ENCODE measurements at regions not wholly inside any gene's neighbourhood (a gene's known extent, or its start where the extent isn't known, plus 50 kb on each side); places are given as distances from the start of the nearest gene placed in this dataset.

DNA sequence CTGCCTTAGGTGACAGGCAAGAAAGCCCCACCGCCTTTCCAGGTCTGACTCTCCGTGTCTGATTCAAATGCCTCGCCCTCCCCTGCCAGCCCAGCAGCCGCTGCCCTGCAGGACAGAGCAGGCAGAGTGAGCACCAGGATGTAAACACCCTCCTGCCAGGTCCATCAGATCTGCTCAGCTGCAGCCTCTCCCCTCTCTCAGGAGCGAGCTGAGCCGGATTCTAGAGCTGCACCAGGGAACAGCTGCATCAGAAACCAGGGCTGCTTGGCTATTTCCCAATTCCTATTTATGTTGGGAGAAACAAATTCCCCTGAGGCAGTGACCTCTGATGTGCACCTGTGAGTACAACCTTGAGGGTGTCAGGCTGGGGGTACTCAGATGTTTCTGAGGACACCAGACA, 121.5 kb upstream of the ZMIZ1 start:
- no peaks in the 10 kb centered on the region for H4K20me1 ChIP-seq (ENCODE audit: insufficient read depth)
- POLR2A ChIA-PET = interaction anchor here (1.3 kb wide), 1 partner anchor 17 kb away, joined by 3 read pairs; no protein-coding TSS in a partner anchor
- no peaks in the 10 kb centered on the region for H3K79me2 ChIP-seq (ENCODE audit: insufficient read depth)
- peaks cover 16 to 40% of the 10 kb centered on the region in 2 experiments; a peak in 3 of 4 replicates for H3K4me1 ChIP-seq (ENCODE audit: control insufficient read depth in 1 of 2, insufficient read depth in 2 of 2, low read depth in 1 of 2, low read length in 1 of 2)
- H3K9me3 ChIP-seq = no peaks in the 10 kb centered on the region
- no peak overlapping the region for H3K9ac ChIP-seq
- no peak for DNase-seq
- TF ChIP-seq EP300 (IDR thresholded peaks at IDR 0.05; ENCODE audit: borderline replicate concordance in 1 of 2, low read depth in 1 of 2, low read length in 1 of 2) = 0 out of 4 replicates have a peak, but pooled peaks of 1 of the 2 experiments have one; percentile 11
- no peak for TF ChIP-seq FOXM1 (IDR thresholded peaks at IDR 0.05; ENCODE audit: low read depth)
- CTCF ChIA-PET = interaction anchor here (0.7 to 1.5 kb wide), 5 partner anchors 9 to 900 kb away, joined by 3 to 4 read pairs (median 4); no protein-coding TSS in a partner anchor
- no peak overlapping the region for H2AFZ ChIP-seq (ENCODE audit: low read depth)
- H3K27ac ChIP-seq (ENCODE audit: low read depth in 2 of 2, low read length in 1 of 2) = peak overlapping the region in 1 of 2 experiments; percentile 31; a peak in 1 of 4 replicates
- no peaks in the 10 kb centered on the region for H3K9me2 ChIP-seq
- H3K36me3 ChIP-seq (replicated peaks in 1 of 2; ENCODE audit: control insufficient read depth in 1 of 2, insufficient read depth in 2 of 2, low read length in 1 of 2) = no peaks in the 10 kb centered on the region
- H3F3A ChIP-seq (replicated peaks; ENCODE audit: insufficient read depth) = peaks cover 9% of the 10 kb centered on the region
- no peak overlapping the region for H3K4me2 ChIP-seq
- H3K27me3 ChIP-seq (ENCODE audit: insufficient read depth) = no peaks in the 10 kb centered on the region
- no peak overlapping the region for H3K4me3 ChIP-seq (ENCODE audit: low read depth in 2 of 2, low read length in 1 of 2)
- WGBS (ENCODE audit: low lambda C conversion rate) = 94% methylated on average over 4 of the region's 6 CpGs

- no peaks in the 10 kb centered on the region for H4K20me1 ChIP-seq (ENCODE audit: insufficient read depth)
- WGBS (ENCODE audit: low lambda C conversion rate) = 78% methylated on average over 1 of the region's 2 CpGs
- POLR2A ChIA-PET = no interaction called here
- no peaks in the 10 kb centered on the region for H3K9me2 ChIP-seq
- no peak for TF ChIP-seq CHD2 (IDR thresholded peaks at IDR 0.05; ENCODE audit: low read length, partially characterized antibody)
- TF ChIP-seq EZH2phosphoT487 (IDR thresholded peaks at IDR 0.05; ENCODE audit: borderline replicate concordance, low read depth) = no peak
- TF ChIP-seq IRF3 (IDR thresholded peaks at IDR 0.05; ENCODE audit: low read depth, low read length) = no peak
- TF ChIP-seq, protein P1, sequence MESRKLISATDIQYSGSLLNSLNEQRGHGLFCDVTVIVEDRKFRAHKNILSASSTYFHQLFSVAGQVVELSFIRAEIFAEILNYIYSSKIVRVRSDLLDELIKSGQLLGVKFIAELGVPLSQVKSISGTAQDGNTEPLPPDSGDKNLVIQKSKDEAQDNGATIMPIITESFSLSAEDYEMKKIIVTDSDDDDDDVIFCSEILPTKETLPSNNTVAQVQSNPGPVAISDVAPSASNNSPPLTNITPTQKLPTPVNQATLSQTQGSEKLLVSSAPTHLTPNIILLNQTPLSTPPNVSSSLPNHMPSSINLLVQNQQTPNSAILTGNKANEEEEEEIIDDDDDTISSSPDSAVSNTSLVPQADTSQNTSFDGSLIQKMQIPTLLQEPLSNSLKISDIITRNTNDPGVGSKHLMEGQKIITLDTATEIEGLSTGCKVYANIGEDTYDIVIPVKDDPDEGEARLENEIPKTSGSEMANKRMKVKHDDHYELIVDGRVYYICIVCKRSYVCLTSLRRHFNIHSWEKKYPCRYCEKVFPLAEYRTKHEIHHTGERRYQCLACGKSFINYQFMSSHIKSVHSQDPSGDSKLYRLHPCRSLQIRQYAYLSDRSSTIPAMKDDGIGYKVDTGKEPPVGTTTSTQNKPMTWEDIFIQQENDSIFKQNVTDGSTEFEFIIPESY (IDR thresholded peaks at IDR 0.05; ENCODE audit: borderline replicate concordance, low read depth) = no peak
- TF ChIP-seq NRF1 (IDR thresholded peaks at IDR 0.05; ENCODE audit: low read depth, low read length) = no peak
- H3K27ac ChIP-seq (ENCODE audit: low read depth in 2 of 2, low read length in 1 of 2) = peak overlapping the region in 1 of 2 experiments; percentile 31; a peak in 1 of 4 replicates
- H3K4me2 ChIP-seq = no peak overlapping the region
- H3F3A ChIP-seq (replicated peaks; ENCODE audit: insufficient read depth) = peaks cover 9% of the 10 kb centered on the region
- H2AFZ ChIP-seq (ENCODE audit: low read depth) = no peak overlapping the region
- no peak overlapping the region for H3K4me3 ChIP-seq (ENCODE audit: low read depth in 2 of 2, low read length in 1 of 2)
- H3K36me3 ChIP-seq (replicated peaks in 1 of 2; ENCODE audit: control insufficient read depth in 1 of 2, insufficient read depth in 2 of 2, low read length in 1 of 2) = no peaks in the 10 kb centered on the region
- no peak overlapping the region for H3K9ac ChIP-seq
- H3K4me1 ChIP-seq (ENCODE audit: control insufficient read depth in 1 of 2, insufficient read depth in 2 of 2, low read depth in 1 of 2, low read length in 1 of 2) = peaks cover 16 to 40% of the 10 kb centered on the region in 2 experiments; a peak in 3 of 4 replicates
- H3K27me3 ChIP-seq (ENCODE audit: insufficient read depth) = no peaks in the 10 kb centered on the region
- H3K9me3 ChIP-seq = no peaks in the 10 kb centered on the region
- H3K79me2 ChIP-seq (ENCODE audit: insufficient read depth) = no peaks in the 10 kb centered on the region
- no peak for DNase-seq
- CTCF ChIA-PET = interaction anchor here (0.7 to 1.5 kb wide), 5 partner anchors 9 to 900 kb away, joined by 3 to 4 read pairs (median 4); no protein-coding TSS in a partner anchor
These were observed 121.0 kb upstream of the ZMIZ1 start for GRCh38 chr10:78947733-78948132.
